K562 (cell line): ENCODE measurements at regions not wholly inside any gene's neighbourhood (a gene's known extent, or its start where the extent isn't known, plus 50 kb on each side); places are given as distances from the start of the nearest gene placed in this dataset.

ENCODE experiments used
- ATAC-seq: fragments of 200-7000 bp; cut with Tn5 transposase; 3 replicates; pipeline ENCODE4 v1.9.1; 2020; ENCODE audit warnings: moderate library complexity
- BruUV-seq: library from RNA; stranded (reverse); fragments of 400-500 nt; replicated peaks from 2 replicates; lab custom pipeline; 2021; lab: Mats Ljungman, UMichigan
- CTCF ChIA-PET: fragments of 300-600 bp; formaldehyde crosslinking; extraction: SDS; loops from one replicate; lab custom pipeline; 2021; ENCODE audit warnings: low intra/inter-chr PET ratio; lab: Yijun Ruan, JAX
- POLR2A ChIA-PET: fragments of 300-600, 350-650 bp; sonication (Branson Sonifier 250); formaldehyde crosslinking; extraction: SDS; loops from one replicate; lab custom pipeline; 2021; ENCODE audit warnings: antibody characterized with exemption, inconsistent platforms; lab: Yijun Ruan, JAX
- DNase-seq, 4 experiments: peaks; one replicate each; pipeline versions ENCODE4 v3.0.0 to v3.0.0-alpha.2; 2011 to 2018; ENCODE audit warnings: low spot score in 3 of 4, mixed read lengths in 3 of 4; ENCODE audit errors: extremely low read depth in 1 of 4
- FAIRE-seq: peaks from 2 replicates; lab custom pipeline; 2011; peaks lifted over from hg19 to GRCh38; lab: Jason Lieb, UNC
- H2AFZ ChIP-seq: 2 replicates; pipeline ENCODE4 v1.6.0; 2011; ENCODE audit warnings: low read depth, low read length, control low read depth, inconsistent platforms
- H3K27ac ChIP-seq: fragments of 200-600 bp; 3 replicates; pipeline ENCODE4 v1.8.0; 2011; ENCODE audit warnings: low read depth, mild to moderate bottlenecking, control low read depth, inconsistent platforms, low read length, moderate library complexity, mixed read lengths; ENCODE audit errors: extremely low read depth
- H3K27me3 ChIP-seq, 2 experiments: fragments of 300-600 bp in 1 of 2; 2 replicates in 1 of 2; 3 replicates in 1 of 2; pipeline versions ENCODE4 v1.6.0 to v1.8.0; 2011; ENCODE audit warnings: inconsistent platforms in 2 of 2, low read length in 2 of 2, mild to moderate bottlenecking in 1 of 2, mixed read lengths in 1 of 2, moderate library complexity in 1 of 2; ENCODE audit not compliant: control insufficient read depth in 2 of 2, insufficient read depth in 2 of 2
- H3K36me3 ChIP-seq: fragments of 300-600 bp; 3 replicates; pipeline ENCODE4 v1.8.0; 2011; ENCODE audit warnings: mild to moderate bottlenecking, low read length, inconsistent platforms; ENCODE audit not compliant: control insufficient read depth, insufficient read depth
- H3K4me1 ChIP-seq, 2 experiments: fragments of 200-600 bp in 1 of 2; replicated peaks in 1 of 2; 2 replicates in 1 of 2; 3 replicates in 1 of 2; pipeline versions ENCODE4 v1.5.1 to v1.8.0; 2011; ENCODE audit warnings: inconsistent platforms in 2 of 2, low read length in 2 of 2, mild to moderate bottlenecking in 1 of 2, mixed read lengths in 1 of 2, moderate library complexity in 1 of 2; ENCODE audit not compliant: control insufficient read depth in 2 of 2, insufficient read depth in 2 of 2
- H3K4me2 ChIP-seq: 2 replicates; pipeline ENCODE4 v1.6.1; 2011; ENCODE audit warnings: low read length, control low read depth, inconsistent platforms, mixed read lengths; ENCODE audit not compliant: insufficient read depth
- H3K4me3 ChIP-seq: fragments of 200-600 bp; sonication (generic), shearing (Covaris generic); 2 replicates; pipeline ENCODE4 v1.5.1; 2016; ENCODE audit warnings: control low read depth, inconsistent platforms
- H3K79me2 ChIP-seq: fragments of 200-600 bp; 3 replicates; pipeline ENCODE4 v1.8.0; 2011; ENCODE audit warnings: low read length, inconsistent platforms; ENCODE audit not compliant: control insufficient read depth, insufficient read depth
- H3K9ac ChIP-seq, 2 experiments: 2 replicates each; pipeline versions ENCODE4 v1.6.0 to v1.6.1; 2011; ENCODE audit warnings: low read depth in 2 of 2, low read length in 2 of 2, control low read depth in 1 of 2, inconsistent platforms in 1 of 2, mild to moderate bottlenecking in 1 of 2, mixed read lengths in 1 of 2; ENCODE audit not compliant: insufficient read depth in 1 of 2
- H3K9me1 ChIP-seq: one replicate; pipeline ENCODE4 v1.6.0; 2011; ENCODE audit warnings: inconsistent platforms, mild to moderate bottlenecking, low read length, moderate library complexity; ENCODE audit not compliant: control insufficient read depth, insufficient read depth
- H3K9me3 ChIP-seq: replicated peaks from 2 replicates; pipeline ENCODE4 v1.5.1; 2011; ENCODE audit warnings: low read depth, low read length, inconsistent platforms; ENCODE audit not compliant: control insufficient read depth, insufficient read depth
- H4K20me1 ChIP-seq: replicated peaks from 2 replicates; pipeline ENCODE4 v1.6.1; 2011; ENCODE audit warnings: low read length, inconsistent platforms, mixed read lengths; ENCODE audit not compliant: control insufficient read depth, insufficient read depth
- BRF2 ChIP-seq: IDR thresholded peaks from 3 replicates; pipeline ENCODE4 v1.6.1; 2011; ENCODE audit warnings: borderline replicate concordance, mild to moderate bottlenecking; ENCODE audit not compliant: insufficient read length, insufficient read depth
- CHD1 ChIP-seq: fragments of 200-600 bp; sonication (generic); IDR thresholded peaks from one replicate; pipeline ENCODE4 v1.6.1; 2012; ENCODE audit warnings: mild to moderate bottlenecking, moderate library complexity, low read length, inconsistent platforms
- NR1H2 ChIP-seq: sonication (generic); formaldehyde crosslinking; IDR thresholded peaks from 2 replicates; pipeline ENCODE4 v1.4.0; 2020; ENCODE audit warnings: mild to moderate bottlenecking, missing genetic modification reagents
- POLR2H ChIP-seq: IDR thresholded peaks from 2 replicates; pipeline ENCODE4 v1.6.1; 2016; ENCODE audit warnings: missing genetic modification characterization, low read depth, mild to moderate bottlenecking, control low read depth, missing compliant biosample characterization, moderate library complexity
- RNF2 ChIP-seq: sonication (generic); IDR thresholded peaks from 2 replicates; pipeline ENCODE4 v1.6.1; 2016
- TBP ChIP-seq: optimal IDR thresholded peaks from 2 replicates; pipeline ENCODE3; 2011; ENCODE audit warnings: low read depth, low read length, improper control_type of control experiment
- WGBS: fragments of 100-300 bp; shearing (Covaris generic); methylation state at CpG from one replicate; pipeline ENCODE4 v1.1.6; 2016; ENCODE audit warnings: low coverage, mixed read lengths; ENCODE audit not compliant: insufficient coverage; ENCODE audit errors: missing lambda C conversion rate; 5-methylcytosine and 5-hydroxymethylcytosine counted together
- in situ Hi-C: fragments of 300-500 bp; cut with MboI; formaldehyde crosslinking; loops from 4 replicates; pipeline ENCODE4 v1.15.0; 2018; ENCODE audit warnings: inconsistent platforms, mixed read lengths
- intact Hi-C: fragments of 100-400 bp; cut with micrococcal nuclease; formaldehyde crosslinking; loops from 2 replicates; pipeline ENCODE4 v1.14.2; 2022

- CTCF ChIA-PET, result no interaction called here
- Histone ChIP-seq H3K79me2 (no peaks in the 10 kb centered on the region), H3K36me3 (no peaks in the 10 kb centered on the region), H3K4me3 (no peak overlapping the region), H3K4me1 (no peaks in the 10 kb centered on the region), H3K9me1 (no peaks in the 10 kb centered on the region), H4K20me1 (no peaks in the 10 kb centered on the region), H2AFZ (no peak overlapping the region), H3K9ac (no peak overlapping the region), H3K27me3 (no peaks in the 10 kb centered on the region), H3K27ac (no peak overlapping the region), H3K9me3 (no peaks in the 10 kb centered on the region; the same call in 1 of the 2 replicates), H3K4me2 (no peak overlapping the region)
- no TSS peak for BruUV-seq
- POLR2A ChIA-PET, result interaction anchor here (0.7 kb wide), 1 partner anchor 109 kb away, joined by 3 read pairs; no protein-coding TSS in a partner anchor
- ATAC-seq (no peak), DNase-seq (no peak), FAIRE-seq (no peak)
- in situ Hi-C loops (no loop called here), intact Hi-C loops (no loop called here)
- 8% methylated on average over 2 of the region's 2 CpGs for WGBS
- TF ChIP-seq TBP (no peak), RNF2 (no peak), CHD1 (no peak), POLR2H (no peak), BRF2 (no peak), NR1H2 (CRISPR knock-in tag) (no peak)
Measured at GRCh38 chr9:115327436-115328122, 209.6 kb upstream of the TNC start.
